ENCODE measurements at regions not wholly inside any gene's neighbourhood (a gene's known extent, or its start where the extent isn't known, plus 50 kb on each side); places are given as distances from the start of the nearest gene placed in this dataset.

GRCh38 chr3:106299300-106300098 is 430.7 kb upstream of the CBLB start:
- H3K27me3 ChIP-seq = no peaks in the 10 kb centered on the region
- H3K9me3 ChIP-seq = no peaks in the 10 kb centered on the region
- DNase-seq = no peak
- no peak overlapping the region for H3K27ac ChIP-seq
- H3K4me3 ChIP-seq = no peak overlapping the region
- intact Hi-C loops (cut with DNase I; ENCODE audit: low total_unique reads) = no loop called here
- TF ChIP-seq, protein P1, sequence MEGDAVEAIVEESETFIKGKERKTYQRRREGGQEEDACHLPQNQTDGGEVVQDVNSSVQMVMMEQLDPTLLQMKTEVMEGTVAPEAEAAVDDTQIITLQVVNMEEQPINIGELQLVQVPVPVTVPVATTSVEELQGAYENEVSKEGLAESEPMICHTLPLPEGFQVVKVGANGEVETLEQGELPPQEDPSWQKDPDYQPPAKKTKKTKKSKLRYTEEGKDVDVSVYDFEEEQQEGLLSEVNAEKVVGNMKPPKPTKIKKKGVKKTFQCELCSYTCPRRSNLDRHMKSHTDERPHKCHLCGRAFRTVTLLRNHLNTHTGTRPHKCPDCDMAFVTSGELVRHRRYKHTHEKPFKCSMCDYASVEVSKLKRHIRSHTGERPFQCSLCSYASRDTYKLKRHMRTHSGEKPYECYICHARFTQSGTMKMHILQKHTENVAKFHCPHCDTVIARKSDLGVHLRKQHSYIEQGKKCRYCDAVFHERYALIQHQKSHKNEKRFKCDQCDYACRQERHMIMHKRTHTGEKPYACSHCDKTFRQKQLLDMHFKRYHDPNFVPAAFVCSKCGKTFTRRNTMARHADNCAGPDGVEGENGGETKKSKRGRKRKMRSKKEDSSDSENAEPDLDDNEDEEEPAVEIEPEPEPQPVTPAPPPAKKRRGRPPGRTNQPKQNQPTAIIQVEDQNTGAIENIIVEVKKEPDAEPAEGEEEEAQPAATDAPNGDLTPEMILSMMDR (IDR thresholded peaks at IDR 0.05) = no peak
- TF ChIP-seq POLR2A (IDR thresholded peaks at IDR 0.05) = no peak
- H3K4me1 ChIP-seq = no peaks in the 10 kb centered on the region
- H3K36me3 ChIP-seq = no peaks in the 10 kb centered on the region

DNA sequence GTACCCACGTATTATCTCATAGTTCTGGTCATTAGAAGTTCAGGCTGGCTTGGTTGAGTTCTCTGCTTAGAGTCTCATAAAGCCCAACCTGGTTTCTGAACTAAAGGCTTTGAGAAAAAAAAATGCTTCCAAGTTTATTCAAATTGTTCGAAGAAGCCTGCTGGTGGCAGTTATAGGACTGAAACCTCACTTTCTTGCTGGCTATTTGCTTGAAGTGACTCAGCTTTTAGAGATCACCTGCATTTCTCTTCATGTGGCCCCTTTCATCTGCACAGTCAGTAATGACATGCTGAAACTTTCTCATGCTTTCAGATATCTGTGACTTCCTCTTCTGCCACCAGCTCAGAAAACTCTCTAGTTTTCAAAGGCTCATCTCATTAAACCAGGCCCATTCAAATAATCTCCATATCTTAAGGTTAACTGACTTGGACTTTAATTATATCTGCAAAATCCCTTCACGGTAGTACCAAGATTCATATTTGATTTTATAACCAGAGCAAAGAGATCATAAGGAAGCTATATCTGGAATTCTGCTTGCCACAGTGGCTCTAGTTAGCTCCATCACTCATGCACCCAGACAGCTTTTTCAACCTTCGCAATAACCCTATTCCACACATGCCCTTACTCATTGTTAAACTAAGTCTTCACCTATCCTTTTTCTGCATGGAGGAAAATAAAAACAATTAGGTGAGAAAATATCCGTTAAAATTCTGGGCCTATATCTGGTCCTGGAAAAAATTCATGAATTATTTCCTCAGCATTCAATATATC is 433.8 kb upstream of the CBLB start:
- Histone ChIP-seq H3K27ac (no peak overlapping the region), H3K36me3 (no peaks in the 10 kb centered on the region), H3K9me3 (no peaks in the 10 kb centered on the region), H3K27me3 (no peaks in the 10 kb centered on the region), H3K4me3 (no peak overlapping the region), H3K4me1 (no peaks in the 10 kb centered on the region)
- TF ChIP-seq, protein P1 (IDR thresholded peaks at IDR 0.05) = no peak
- TF ChIP-seq POLR2A (IDR thresholded peaks at IDR 0.05) = no peak
- DNase-seq = no peak
- intact Hi-C loops (cut with DNase I; ENCODE audit: low total_unique reads) = no loop called here

DNA sequence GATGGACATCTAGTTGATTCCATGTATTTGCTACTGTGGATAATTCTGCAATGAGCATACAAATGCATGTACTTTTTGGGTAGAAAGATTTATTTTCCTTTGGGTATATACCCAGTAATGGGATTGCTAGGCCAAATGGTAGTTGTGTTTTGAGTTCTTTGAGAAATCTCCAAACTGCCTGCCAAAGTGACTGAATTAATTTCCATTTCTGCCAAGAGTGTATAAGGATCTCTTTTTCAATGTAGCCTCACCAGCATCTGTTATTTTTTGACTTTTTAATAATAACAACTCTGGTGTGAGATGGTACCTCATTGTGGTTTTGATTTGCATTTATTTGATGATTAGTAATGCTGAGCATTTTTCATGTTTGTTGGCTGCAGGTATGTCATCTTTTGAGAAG is 435.0 kb upstream of the CBLB start:
- no peak for DNase-seq
- H3K27ac ChIP-seq = no peak overlapping the region
- H3K36me3 ChIP-seq = no peaks in the 10 kb centered on the region
- H3K4me1 ChIP-seq = no peaks in the 10 kb centered on the region
- no peaks in the 10 kb centered on the region for H3K9me3 ChIP-seq
- H3K4me3 ChIP-seq = no peak overlapping the region
- no peaks in the 10 kb centered on the region for H3K27me3 ChIP-seq
- no peak for TF ChIP-seq POLR2A (IDR thresholded peaks at IDR 0.05)
- TF ChIP-seq, protein P1 (IDR thresholded peaks at IDR 0.05) = no peak
- intact Hi-C loops (cut with DNase I; ENCODE audit: low total_unique reads) = no loop called here

DNA sequence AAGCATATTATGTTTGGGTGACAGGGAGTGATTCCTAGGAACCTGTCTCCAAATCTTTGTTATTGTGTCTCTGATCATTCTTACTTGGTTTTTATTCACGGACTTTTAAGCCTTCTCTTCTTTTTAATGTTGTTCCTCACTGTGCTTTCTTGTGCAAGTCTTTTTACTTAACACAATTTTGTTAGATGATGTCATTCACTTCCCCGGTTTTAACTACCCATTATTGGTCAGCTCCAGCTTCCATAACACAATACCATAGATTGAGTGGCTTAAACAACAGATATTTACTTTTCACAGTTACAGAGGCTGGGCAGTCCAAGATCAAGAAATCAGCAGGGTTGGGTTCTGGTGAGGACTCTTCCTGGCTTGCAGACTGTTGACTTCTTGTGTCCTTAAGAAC is 436.3 kb upstream of the CBLB start:
- no peaks in the 10 kb centered on the region for H3K36me3 ChIP-seq
- intact Hi-C loops (cut with DNase I; ENCODE audit: low total_unique reads) = no loop called here
- no peaks in the 10 kb centered on the region for H3K4me1 ChIP-seq
- H3K4me3 ChIP-seq = no peak overlapping the region
- no peaks in the 10 kb centered on the region for H3K9me3 ChIP-seq
- TF ChIP-seq, protein P1 (IDR thresholded peaks at IDR 0.05) = no peak
- TF ChIP-seq POLR2A (IDR thresholded peaks at IDR 0.05) = no peak
- H3K27ac ChIP-seq = no peak overlapping the region
- no peaks in the 10 kb centered on the region for H3K27me3 ChIP-seq
- no peak for DNase-seq

DNA sequence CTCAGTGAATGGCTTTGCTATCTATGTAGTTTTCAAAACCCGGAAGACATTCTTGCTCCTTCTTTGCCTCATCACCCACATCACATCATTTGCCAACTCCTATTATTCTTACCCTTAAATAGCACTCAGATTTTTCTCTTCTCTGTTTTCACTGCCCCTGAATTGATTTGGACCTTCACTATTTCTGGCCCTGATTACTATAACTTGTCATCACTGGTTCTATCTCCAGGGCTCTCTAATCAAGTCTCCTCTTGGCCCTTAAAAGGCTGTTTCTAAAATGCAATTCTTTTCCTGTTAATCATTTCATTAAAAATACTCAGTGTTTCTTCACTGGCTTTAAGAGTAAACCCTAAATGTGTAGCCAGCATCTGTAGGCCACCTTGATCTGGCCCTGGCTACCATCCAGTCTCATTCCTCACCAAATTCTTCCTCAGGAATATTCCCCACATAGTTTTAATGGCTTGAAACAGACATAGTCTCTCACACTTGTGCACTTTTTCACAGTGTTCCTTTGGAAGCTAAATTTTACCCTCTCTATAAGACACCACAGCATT is 437.1 kb upstream of the CBLB start:
- TF ChIP-seq, protein P1 (IDR thresholded peaks at IDR 0.05) = no peak
- no peak for TF ChIP-seq POLR2A (IDR thresholded peaks at IDR 0.05)
- no peak overlapping the region for H3K27ac ChIP-seq
- no peaks in the 10 kb centered on the region for H3K4me1 ChIP-seq
- no peaks in the 10 kb centered on the region for H3K9me3 ChIP-seq
- DNase-seq = no peak
- H3K36me3 ChIP-seq = no peaks in the 10 kb centered on the region
- no peaks in the 10 kb centered on the region for H3K27me3 ChIP-seq
- H3K4me3 ChIP-seq = no peak overlapping the region
- intact Hi-C loops (cut with DNase I; ENCODE audit: low total_unique reads) = no loop called here

All from uterus (tissue), 3 donors.